HCT116 (cell line): ENCODE measurements at regions not wholly inside any gene's neighbourhood (a gene's known extent, or its start where the extent isn't known, plus 50 kb on each side); places are given as distances from the start of the nearest gene placed in this dataset.

ENCODE experiments used
- ATAC-seq: fragments of 200-7000 bp; cut with Tn5 transposase; 2 replicates; pipeline ENCODE4 v1.9.1; 2020; ENCODE audit warnings: mild to moderate bottlenecking, moderate library complexity
- BruUV-seq: library from RNA; stranded (reverse); fragments of 400-500 nt; replicated peaks from 2 replicates; lab custom pipeline; 2021; lab: Mats Ljungman, UMichigan
- CTCF ChIA-PET: fragments of 300-600 bp; sonication (Branson Sonifier 250); formaldehyde crosslinking; loops from one replicate; lab custom pipeline; 2021; ENCODE audit warnings: antibody characterized with exemption; lab: Charles Lee
- POLR2A ChIA-PET: fragments of 300-600, 350-600 bp; sonication (Branson Sonifier 250); formaldehyde crosslinking; loops from one replicate; lab custom pipeline; 2021; ENCODE audit warnings: antibody characterized with exemption; lab: Charles Lee
- RAD21 ChIA-PET, 2 experiments: fragments of 300-600 bp; sonication (Branson Sonifier 250); formaldehyde crosslinking; loops; one replicate each; lab custom pipeline; 2023; ENCODE audit warnings: low total read pairs in 2 of 2; ENCODE audit not compliant: uncharacterized antibody in 2 of 2, unreplicated experiment in 2 of 2, low non-redundant PET in 1 of 2; lab: Charles Lee
- DNase-seq: peaks from one replicate; pipeline ENCODE4 v3.0.0-alpha.2; 2010; ENCODE audit warnings: low read depth, low spot score
- H2AFZ ChIP-seq: fragments of 200-600 bp; shearing (Covaris generic), sonication (generic); 2 replicates; pipeline ENCODE4 v1.6.1; 2017; ENCODE audit warnings: low read depth, mixed run types, mixed read lengths, antibody characterized with exemption, low read length; ENCODE audit not compliant: poor library complexity, severe bottlenecking
- H3K27ac ChIP-seq: 2 replicates; pipeline ENCODE4 v1.5.1; 2012; ENCODE audit warnings: low read depth, low read length
- H3K27me3 ChIP-seq: fragments of 200-600 bp; sonication (generic); 2 replicates; pipeline ENCODE4 v1.6.1; 2016; ENCODE audit warnings: mixed run types, low read length, mixed read lengths; ENCODE audit not compliant: insufficient read depth
- H3K36me3 ChIP-seq, 2 experiments: fragments of 200-500 bp in 1 of 2; fragments of 200-600 bp in 1 of 2; sonication (Bioruptor generic) in 1 of 2; sonication (generic) in 1 of 2; 2 replicates each; pipeline versions ENCODE4 v1.5.1 to v1.6.1; 2014 to 2016; ENCODE audit warnings: low read length in 2 of 2, inconsistent platforms in 1 of 2, mixed read lengths in 1 of 2, mixed run types in 1 of 2; ENCODE audit not compliant: insufficient read depth in 2 of 2, control insufficient read depth in 1 of 2
- H3K4me1 ChIP-seq, 2 experiments: fragments of 200-600 bp in 1 of 2; sonication (generic) in 1 of 2; 2 replicates each; pipeline versions ENCODE4 v1.5.1 to v1.6.1; 2012 to 2017; ENCODE audit warnings: low read length in 2 of 2, inconsistent platforms in 1 of 2, mild to moderate bottlenecking in 1 of 2, mixed read lengths in 1 of 2, mixed run types in 1 of 2, moderate library complexity in 1 of 2; ENCODE audit not compliant: insufficient read depth in 2 of 2, control insufficient read depth in 1 of 2
- H3K4me2 ChIP-seq: fragments of 200-600 bp; sonication (generic); 2 replicates; pipeline ENCODE4 v1.6.1; 2017; ENCODE audit warnings: mixed run types, low read length, mixed read lengths
- H3K4me3 ChIP-seq, 2 experiments: fragments of 200-600 bp in 1 of 2; sonication (generic) in 1 of 2; replicated peaks in 1 of 2; 2 replicates each; pipeline ENCODE4 v1.5.1; 2011 to 2016; ENCODE audit warnings: low read length in 2 of 2, control low read depth in 1 of 2, low read depth in 1 of 2, mild to moderate bottlenecking in 1 of 2, mixed read lengths in 1 of 2, mixed run types in 1 of 2
- H3K79me2 ChIP-seq: fragments of 200-600 bp; sonication (generic); 2 replicates; pipeline ENCODE4 v1.6.1; 2017; ENCODE audit warnings: mild to moderate bottlenecking, mixed run types, low read length, moderate library complexity, mixed read lengths; ENCODE audit not compliant: insufficient read depth
- H3K9ac ChIP-seq: fragments of 200-600 bp; sonication (generic); 2 replicates; pipeline ENCODE4 v1.6.1; 2016; ENCODE audit warnings: low read length, mixed read lengths
- H3K9me2 ChIP-seq: fragments of 200-600 bp; sonication (generic), shearing (Covaris generic); 2 replicates; pipeline ENCODE4 v1.6.1; 2017; ENCODE audit warnings: mixed run types, mild to moderate bottlenecking, moderate library complexity; ENCODE audit not compliant: insufficient read depth
- H3K9me3 ChIP-seq, 2 experiments: fragments of 200-500 bp in 1 of 2; fragments of 200-600 bp in 1 of 2; sonication (Bioruptor generic) in 1 of 2; sonication (generic) in 1 of 2; 2 replicates each; pipeline ENCODE4 v1.6.1; 2014 to 2017; ENCODE audit warnings: low read length in 2 of 2, mixed read lengths in 2 of 2, inconsistent platforms in 1 of 2, low read depth in 1 of 2, mild to moderate bottlenecking in 1 of 2, mixed run types in 1 of 2, moderate library complexity in 1 of 2; ENCODE audit not compliant: control insufficient read depth in 1 of 2, insufficient read depth in 1 of 2
- H4K20me1 ChIP-seq: fragments of 200-600 bp; sonication (generic), shearing (Covaris generic); 2 replicates; pipeline ENCODE4 v1.6.1; 2017; ENCODE audit warnings: mixed run types, mild to moderate bottlenecking, moderate library complexity; ENCODE audit not compliant: insufficient read depth
- CBX3 ChIP-seq: IDR thresholded peaks from 2 replicates; pipeline ENCODE4 v1.6.1; 2012; ENCODE audit warnings: low read depth
- EZH2phosphoT487 ChIP-seq: fragments of 200-600 bp; IDR thresholded peaks from 2 replicates; pipeline ENCODE4 v1.6.1; 2018; ENCODE audit warnings: antibody characterized with exemption, borderline replicate concordance
- RAD21 ChIP-seq: IDR thresholded peaks from 2 replicates; pipeline ENCODE4 v1.6.1; 2012; ENCODE audit warnings: low read depth, mild to moderate bottlenecking
- SIN3A ChIP-seq: IDR thresholded peaks from 2 replicates; pipeline ENCODE4 v1.6.1; 2012; ENCODE audit warnings: low read depth
- intact Hi-C: fragments of 100-400 bp; cut with micrococcal nuclease; formaldehyde crosslinking; loops from 2 replicates; pipeline ENCODE4 v1.10.0; 2022
- TF ChIP-seq, protein P1 (sequence below), 3 experiments: fragments of 200-600 bp in 1 of 3; sonication (generic) in 1 of 3; IDR thresholded peaks in 2 of 3; conservative IDR thresholded peaks in 1 of 3; 2 replicates each; pipeline ENCODE4 v1.5.1; 2012 to 2017; ENCODE audit warnings: low read depth in 2 of 3, low read length in 2 of 3, antibody characterized with exemption in 1 of 3, borderline replicate concordance in 1 of 3, control low read depth in 1 of 3, mild to moderate bottlenecking in 1 of 3, mixed read lengths in 1 of 3, mixed run types in 1 of 3, moderate library complexity in 1 of 3; ENCODE audit not compliant: insufficient read depth in 1 of 3
- TF ChIP-seq, protein P2 (sequence below): IDR thresholded peaks from 2 replicates; pipeline ENCODE4 v1.6.1; 2012
- TF ChIP-seq, protein P3 (sequence below): IDR thresholded peaks from 2 replicates; pipeline ENCODE4 v1.6.1; 2012

DNA sequence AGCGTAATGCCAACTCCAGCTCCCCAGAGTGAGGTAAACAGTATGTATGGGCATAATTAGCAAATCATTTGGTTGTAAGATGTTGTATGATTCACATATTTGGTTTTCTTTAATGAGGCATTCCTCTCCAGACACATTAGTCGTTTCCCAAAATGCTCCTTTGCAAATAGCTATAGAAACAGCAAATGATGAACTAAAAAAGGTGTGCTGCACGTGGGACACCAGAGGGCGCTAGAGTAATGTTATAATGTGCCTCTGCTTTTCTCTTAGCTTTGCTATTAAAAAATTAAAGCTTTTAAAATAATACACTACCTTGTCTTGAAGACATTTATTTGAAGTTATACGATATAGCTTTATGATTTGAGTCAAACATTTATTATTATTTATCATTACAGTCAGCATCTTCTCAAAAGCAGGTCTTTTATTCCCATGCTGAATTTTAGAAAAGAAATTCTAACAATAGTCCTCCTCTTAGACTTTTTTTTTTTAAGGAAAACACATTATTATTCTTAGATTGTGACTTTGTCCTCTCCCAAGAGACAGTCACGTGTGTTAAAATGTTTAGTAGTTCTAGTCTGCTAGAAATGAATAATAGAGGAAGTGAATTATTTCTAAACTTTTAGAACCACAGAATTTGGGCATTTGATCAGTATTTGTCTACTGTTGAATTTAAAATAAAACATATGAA is 121.6 kb upstream of the FRY start:
- TF ChIP-seq, protein P1, sequence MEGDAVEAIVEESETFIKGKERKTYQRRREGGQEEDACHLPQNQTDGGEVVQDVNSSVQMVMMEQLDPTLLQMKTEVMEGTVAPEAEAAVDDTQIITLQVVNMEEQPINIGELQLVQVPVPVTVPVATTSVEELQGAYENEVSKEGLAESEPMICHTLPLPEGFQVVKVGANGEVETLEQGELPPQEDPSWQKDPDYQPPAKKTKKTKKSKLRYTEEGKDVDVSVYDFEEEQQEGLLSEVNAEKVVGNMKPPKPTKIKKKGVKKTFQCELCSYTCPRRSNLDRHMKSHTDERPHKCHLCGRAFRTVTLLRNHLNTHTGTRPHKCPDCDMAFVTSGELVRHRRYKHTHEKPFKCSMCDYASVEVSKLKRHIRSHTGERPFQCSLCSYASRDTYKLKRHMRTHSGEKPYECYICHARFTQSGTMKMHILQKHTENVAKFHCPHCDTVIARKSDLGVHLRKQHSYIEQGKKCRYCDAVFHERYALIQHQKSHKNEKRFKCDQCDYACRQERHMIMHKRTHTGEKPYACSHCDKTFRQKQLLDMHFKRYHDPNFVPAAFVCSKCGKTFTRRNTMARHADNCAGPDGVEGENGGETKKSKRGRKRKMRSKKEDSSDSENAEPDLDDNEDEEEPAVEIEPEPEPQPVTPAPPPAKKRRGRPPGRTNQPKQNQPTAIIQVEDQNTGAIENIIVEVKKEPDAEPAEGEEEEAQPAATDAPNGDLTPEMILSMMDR (IDR thresholded peaks at IDR 0.05 in 2 of 3, conservative IDR thresholded peaks at IDR 0.05 in 1 of 3; ENCODE audit: borderline replicate concordance in 1 of 3, insufficient read depth in 1 of 3, low read depth in 2 of 3, low read length in 2 of 3) = peak; percentile 56 to 90 (median 80); a peak in 5 of 6 replicates
- TF ChIP-seq EZH2phosphoT487 (no peak), CBX3 (no peak), SIN3A (no peak), RAD21 (peak; percentile 78)
- TF ChIP-seq, protein P2, sequence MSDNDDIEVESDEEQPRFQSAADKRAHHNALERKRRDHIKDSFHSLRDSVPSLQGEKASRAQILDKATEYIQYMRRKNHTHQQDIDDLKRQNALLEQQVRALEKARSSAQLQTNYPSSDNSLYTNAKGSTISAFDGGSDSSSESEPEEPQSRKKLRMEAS = no peak
- TF ChIP-seq, protein P3, sequence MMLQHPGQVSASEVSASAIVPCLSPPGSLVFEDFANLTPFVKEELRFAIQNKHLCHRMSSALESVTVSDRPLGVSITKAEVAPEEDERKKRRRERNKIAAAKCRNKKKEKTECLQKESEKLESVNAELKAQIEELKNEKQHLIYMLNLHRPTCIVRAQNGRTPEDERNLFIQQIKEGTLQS = no peak
- H3K9me3 ChIP-seq = no peaks in the 10 kb centered on the region
- intact Hi-C loops = loop anchor here (1.0 kb wide), 2 partner anchors 400 to 671 kb away; no protein-coding TSS in a partner anchor
- no peaks in the 10 kb centered on the region for H3K4me1 ChIP-seq
- no peak overlapping the region for H3K9ac ChIP-seq
- DNase-seq = peak; percentile 41
- no peak overlapping the region for H2AFZ ChIP-seq
- H3K4me3 ChIP-seq = no peak overlapping the region
- no peak overlapping the region for H3K27ac ChIP-seq
- H3K9me2 ChIP-seq = no peaks in the 10 kb centered on the region
- ChIA-PET RAD21 (interaction anchor here (1.0 to 1.4 kb wide), 6 partner anchors 254 to 672 kb away, joined by 3 to 6 read pairs (median 4); no protein-coding TSS in a partner anchor), POLR2A (interaction anchor here (1.1 kb wide), 2 partner anchors 9 to 671 kb away, joined by 3 read pairs; no protein-coding TSS in a partner anchor), CTCF (interaction anchor here (0.6 to 2.3 kb wide), 55 partner anchors 9 to 1001 kb away, joined by 3 to 81 read pairs (median 4); partner anchors contain the start of genes BRCA2, FRY, PDS5B and ZAR1L)
- BruUV-seq = no TSS peak
- no peak overlapping the region for H3K4me2 ChIP-seq
- peak; percentile 75 for ATAC-seq
- H3K27me3 ChIP-seq = peaks cover 16% of the 10 kb centered on the region
- no peaks in the 10 kb centered on the region for H4K20me1 ChIP-seq
- no peaks in the 10 kb centered on the region for H3K79me2 ChIP-seq
- no peaks in the 10 kb centered on the region for H3K36me3 ChIP-seq
